GM12878 (cell line): ENCODE measurements at regions not wholly inside any gene's neighbourhood (a gene's known extent, or its start where the extent isn't known, plus 50 kb on each side); places are given as distances from the start of the nearest gene placed in this dataset.

Experiments
- CHD2 ChIP-seq: IDR thresholded peaks from 2 replicates; pipeline ENCODE4 v1.6.1; 2011; ENCODE audit warnings: low read depth, low read length, improper control_type of control experiment, borderline replicate concordance
- FOXK2 ChIP-seq: fragments of 450-650 bp; IDR thresholded peaks from 2 replicates; pipeline ENCODE4 v1.6.1; 2017; ENCODE audit warnings: mild to moderate bottlenecking, moderate library complexity
- GATAD2B ChIP-seq: fragments of 450-650 bp; conservative IDR thresholded peaks from 2 replicates; pipeline ENCODE4 v1.6.1; 2017; ENCODE audit warnings: low read depth, mild to moderate bottlenecking, moderate library complexity
- POLR2A ChIP-seq: IDR thresholded peaks from 2 replicates; pipeline ENCODE4 v1.6.1; 2011; ENCODE audit warnings: low read depth, mild to moderate bottlenecking, low read length
- POLR2AphosphoS5 ChIP-seq: IDR thresholded peaks from 2 replicates; pipeline ENCODE4 v1.6.1; 2011; ENCODE audit warnings: mild to moderate bottlenecking, low read length, inconsistent platforms
- STAT1 ChIP-seq: fragments of 450-650 bp; conservative IDR thresholded peaks from 2 replicates; pipeline ENCODE4 v1.6.1; 2014; ENCODE audit warnings: antibody characterized with exemption, mild to moderate bottlenecking
- TAF1 ChIP-seq: IDR thresholded peaks from 2 replicates; pipeline ENCODE4 v1.6.1; 2011; ENCODE audit warnings: mild to moderate bottlenecking, low read depth, low read length, borderline replicate concordance
- TARDBP ChIP-seq: IDR thresholded peaks from 2 replicates; pipeline ENCODE4 v1.6.1; 2016; ENCODE audit warnings: borderline replicate concordance
- TCF7 ChIP-seq: IDR thresholded peaks from 2 replicates; pipeline ENCODE4 v1.6.1; 2014; ENCODE audit warnings: antibody characterized with exemption, borderline replicate concordance
- ZNF384 ChIP-seq: IDR thresholded peaks from 2 replicates; pipeline ENCODE4 v1.6.1; 2012; ENCODE audit warnings: low read depth, mild to moderate bottlenecking, low read length, improper control_type of control experiment, borderline replicate concordance
- TF ChIP-seq, protein P1 (sequence below): fragments of 450-650 bp; IDR thresholded peaks from 2 replicates; pipeline ENCODE4 v1.6.1; 2014; ENCODE audit warnings: mild to moderate bottlenecking
- TF ChIP-seq, protein P2 (sequence below), 3 experiments: IDR thresholded peaks in 2 of 3; conservative IDR thresholded peaks in 1 of 3; 2 replicates each; pipeline ENCODE4 v1.5.1; 2011; ENCODE audit warnings: low read depth in 3 of 3, low read length in 3 of 3, mild to moderate bottlenecking in 3 of 3, control low read depth in 2 of 3, moderate library complexity in 2 of 3, inconsistent platforms in 1 of 3, mixed read lengths in 1 of 3; ENCODE audit not compliant: control insufficient read depth in 2 of 3, insufficient read depth in 1 of 3; ENCODE audit errors: extremely low read depth in 1 of 3
- TF ChIP-seq, protein P3 (sequence below): IDR thresholded peaks from 2 replicates; pipeline ENCODE4 v1.6.1; 2012; ENCODE audit warnings: low read depth, low read length, improper control_type of control experiment

DNA sequence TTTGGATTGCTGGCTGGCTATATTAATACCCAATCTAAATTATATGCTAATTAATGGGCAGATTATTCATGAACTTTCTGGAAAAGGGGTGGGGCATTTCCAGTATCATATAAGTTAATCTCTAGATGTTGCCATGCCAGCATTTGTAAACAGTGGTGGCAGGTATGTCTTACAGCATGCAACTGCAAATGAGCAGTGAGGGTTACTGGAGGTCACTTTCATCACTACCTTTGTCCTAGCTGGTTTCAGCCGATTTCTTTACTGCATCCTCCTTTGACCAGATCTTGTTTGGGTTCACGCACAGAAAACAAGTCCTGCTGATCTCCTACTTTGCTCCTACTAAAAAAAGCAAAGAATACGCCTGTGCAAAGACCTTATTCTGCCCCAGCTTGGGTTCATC, 89.1 kb upstream of the USP47 start:
- TF ChIP-seq GATAD2B: no peak
- no peak for TF ChIP-seq CHD2
- no peak for TF ChIP-seq TARDBP
- no peak for TF ChIP-seq TCF7
- no peak for TF ChIP-seq TAF1
- TF ChIP-seq, protein P1, sequence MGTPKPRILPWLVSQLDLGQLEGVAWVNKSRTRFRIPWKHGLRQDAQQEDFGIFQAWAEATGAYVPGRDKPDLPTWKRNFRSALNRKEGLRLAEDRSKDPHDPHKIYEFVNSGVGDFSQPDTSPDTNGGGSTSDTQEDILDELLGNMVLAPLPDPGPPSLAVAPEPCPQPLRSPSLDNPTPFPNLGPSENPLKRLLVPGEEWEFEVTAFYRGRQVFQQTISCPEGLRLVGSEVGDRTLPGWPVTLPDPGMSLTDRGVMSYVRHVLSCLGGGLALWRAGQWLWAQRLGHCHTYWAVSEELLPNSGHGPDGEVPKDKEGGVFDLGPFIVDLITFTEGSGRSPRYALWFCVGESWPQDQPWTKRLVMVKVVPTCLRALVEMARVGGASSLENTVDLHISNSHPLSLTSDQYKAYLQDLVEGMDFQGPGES: no peak
- TF ChIP-seq, protein P2, sequence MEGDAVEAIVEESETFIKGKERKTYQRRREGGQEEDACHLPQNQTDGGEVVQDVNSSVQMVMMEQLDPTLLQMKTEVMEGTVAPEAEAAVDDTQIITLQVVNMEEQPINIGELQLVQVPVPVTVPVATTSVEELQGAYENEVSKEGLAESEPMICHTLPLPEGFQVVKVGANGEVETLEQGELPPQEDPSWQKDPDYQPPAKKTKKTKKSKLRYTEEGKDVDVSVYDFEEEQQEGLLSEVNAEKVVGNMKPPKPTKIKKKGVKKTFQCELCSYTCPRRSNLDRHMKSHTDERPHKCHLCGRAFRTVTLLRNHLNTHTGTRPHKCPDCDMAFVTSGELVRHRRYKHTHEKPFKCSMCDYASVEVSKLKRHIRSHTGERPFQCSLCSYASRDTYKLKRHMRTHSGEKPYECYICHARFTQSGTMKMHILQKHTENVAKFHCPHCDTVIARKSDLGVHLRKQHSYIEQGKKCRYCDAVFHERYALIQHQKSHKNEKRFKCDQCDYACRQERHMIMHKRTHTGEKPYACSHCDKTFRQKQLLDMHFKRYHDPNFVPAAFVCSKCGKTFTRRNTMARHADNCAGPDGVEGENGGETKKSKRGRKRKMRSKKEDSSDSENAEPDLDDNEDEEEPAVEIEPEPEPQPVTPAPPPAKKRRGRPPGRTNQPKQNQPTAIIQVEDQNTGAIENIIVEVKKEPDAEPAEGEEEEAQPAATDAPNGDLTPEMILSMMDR (IDR thresholded peaks at IDR 0.05 in 2 of 3, conservative IDR thresholded peaks at IDR 0.05 in 1 of 3; ENCODE audit: control insufficient read depth in 2 of 3, extremely low read depth in 1 of 3, insufficient read depth in 1 of 3, low read depth in 3 of 3, low read length in 3 of 3): no peak
- no peak for TF ChIP-seq FOXK2
- no peak for TF ChIP-seq STAT1
- TF ChIP-seq POLR2AphosphoS5: no peak
- no peak for TF ChIP-seq POLR2A
- no peak for TF ChIP-seq ZNF384
- TF ChIP-seq, protein P3, sequence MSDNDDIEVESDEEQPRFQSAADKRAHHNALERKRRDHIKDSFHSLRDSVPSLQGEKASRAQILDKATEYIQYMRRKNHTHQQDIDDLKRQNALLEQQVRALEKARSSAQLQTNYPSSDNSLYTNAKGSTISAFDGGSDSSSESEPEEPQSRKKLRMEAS: no peak
